Lower lobe of right lung (tissue), 2 donors: ENCODE measurements at regions not wholly inside any gene's neighbourhood (a gene's known extent, or its start where the extent isn't known, plus 50 kb on each side); places are given as distances from the start of the nearest gene placed in this dataset.
"Not testable (repeated sequence)": the region's sequence is repeated elsewhere in the genome, so short reads cannot be mapped to it uniquely, and the experiment has no call there.

Experiments
- ATAC-seq, 2 donors: fragments of 200-7000 bp; cut with Tn5 transposase; one replicate each; pipeline ENCODE4 v1.9.1; 2020 to 2022; ENCODE audit warnings: mild to moderate bottlenecking in 2 of 2, moderate library complexity in 2 of 2
- DNase-seq: peaks from one replicate; pipeline ENCODE4 v3.0.0-alpha.2; 2020
- H3K27ac ChIP-seq: fragments of 200-600 bp; one replicate; pipeline ENCODE4 v1.8.0; 2022
- H3K27me3 ChIP-seq: fragments of 200-600 bp; one replicate; pipeline ENCODE4 v1.8.0; 2022; ENCODE audit warnings: low read depth
- H3K36me3 ChIP-seq: fragments of 200-600 bp; one replicate; pipeline ENCODE4 v1.8.0; 2022; ENCODE audit warnings: mild to moderate bottlenecking
- H3K4me1 ChIP-seq: fragments of 200-600 bp; one replicate; pipeline ENCODE4 v1.8.0; 2022
- H3K4me3 ChIP-seq: fragments of 200-600 bp; one replicate; pipeline ENCODE4 v1.8.0; 2022; ENCODE audit warnings: mild to moderate bottlenecking
- H3K9me3 ChIP-seq: fragments of 200-600 bp; one replicate; pipeline ENCODE4 v1.8.0; 2022
- intact Hi-C: fragments of 100-400 bp; cut with DNase I; formaldehyde crosslinking; loops from one replicate; pipeline ENCODE4 v1.11.0; 2022
- donor health status: DM: no; HTN: yes; CAD: no; lungs with severe emphysema.

DNA sequence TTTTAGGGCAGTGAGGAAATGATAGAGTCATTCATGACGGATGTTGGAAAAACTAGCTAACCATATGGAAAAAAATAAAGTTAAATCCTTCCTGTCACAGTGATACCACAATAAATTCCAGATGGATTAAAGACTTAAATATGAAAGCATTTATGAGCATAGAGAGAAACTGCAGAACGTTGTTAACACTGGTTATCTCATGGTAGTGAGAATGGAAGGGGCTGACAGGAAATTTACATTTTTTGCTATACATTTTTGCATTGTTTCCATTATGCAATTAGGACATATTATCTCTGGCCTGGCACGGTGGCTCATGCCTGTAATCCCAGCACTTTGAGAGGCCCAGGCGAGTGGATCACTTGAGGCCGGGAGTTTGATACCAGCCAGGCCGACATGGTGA is 130.5 kb upstream of the VOPP1 start:
- ATAC-seq, H3K36me3 ChIP-seq, intact Hi-C loops, H3K27ac ChIP-seq, H3K4me3 ChIP-seq, H3K9me3 ChIP-seq, H3K4me1 ChIP-seq, H3K27me3 ChIP-seq, DNase-seq: not testable (repeated sequence)

DNA sequence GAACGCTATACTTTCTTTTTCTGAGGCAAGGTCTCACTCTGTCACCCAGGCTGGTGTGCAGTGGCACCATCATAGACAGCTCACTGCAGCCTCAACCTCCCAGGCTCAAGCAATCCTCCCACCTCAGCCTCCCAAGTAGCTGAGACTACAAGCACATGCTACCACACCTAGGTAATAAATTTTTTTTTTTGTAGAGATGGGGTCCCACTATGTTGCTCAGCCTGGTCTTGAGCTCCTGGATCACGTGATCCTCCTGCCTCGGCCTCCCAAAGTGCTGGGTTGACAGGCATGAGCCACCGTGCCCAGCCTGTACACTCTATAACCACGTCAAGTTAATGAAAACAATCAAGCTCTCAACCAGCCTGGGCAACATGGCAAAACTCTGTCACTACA is 127.1 kb upstream of the VOPP1 start:
- H3K4me1 ChIP-seq, H3K27ac ChIP-seq, ATAC-seq, intact Hi-C loops, H3K36me3 ChIP-seq, H3K27me3 ChIP-seq, DNase-seq, H3K4me3 ChIP-seq, H3K9me3 ChIP-seq: not testable (repeated sequence)

DNA sequence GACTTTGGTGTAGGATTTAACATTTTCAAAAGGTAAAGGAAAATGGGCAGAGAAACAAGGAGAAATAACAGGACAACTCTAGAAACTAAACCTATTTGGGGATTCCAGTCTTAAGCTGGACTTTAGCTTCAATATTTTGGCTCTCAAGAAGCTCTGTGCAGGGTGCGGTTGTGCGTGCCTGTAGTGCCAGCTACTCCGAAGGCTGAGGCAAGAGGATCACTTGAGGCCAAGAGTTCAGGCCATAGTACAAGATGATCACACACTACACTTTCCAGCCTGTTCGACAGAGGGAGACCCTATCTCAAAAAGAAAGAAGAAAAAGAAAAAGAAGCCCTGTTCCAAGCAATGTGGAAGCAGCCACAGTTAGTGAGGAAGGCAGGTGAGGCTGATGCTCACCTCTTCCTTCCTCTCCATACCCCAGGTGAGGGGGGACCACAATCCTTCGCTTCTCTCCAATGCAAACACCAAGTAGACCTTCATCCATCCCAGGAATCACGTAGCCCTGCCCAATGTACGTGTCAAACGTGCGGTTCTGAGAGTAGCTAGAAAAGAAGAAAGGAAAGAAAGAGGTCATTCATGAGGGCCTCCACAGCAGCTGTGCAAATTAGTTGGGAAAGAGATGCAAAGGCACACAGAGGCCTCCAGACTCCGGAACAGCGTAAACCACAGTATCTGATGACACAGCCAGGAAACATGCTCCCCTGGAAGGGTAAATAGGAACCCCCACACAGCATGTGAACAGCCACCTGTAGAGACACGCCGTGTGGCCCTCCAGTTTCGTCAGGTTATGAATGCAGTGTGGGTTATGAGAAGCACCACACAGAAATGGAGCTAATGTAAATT is 126.5 kb upstream of the VOPP1 start:
- H3K36me3 ChIP-seq, H3K9me3 ChIP-seq, H3K4me3 ChIP-seq, intact Hi-C loops, H3K27ac ChIP-seq, H3K4me1 ChIP-seq, DNase-seq, H3K27me3 ChIP-seq: not testable (repeated sequence)
- peak in 1 of 2 donors; percentile 19 for ATAC-seq

DNA sequence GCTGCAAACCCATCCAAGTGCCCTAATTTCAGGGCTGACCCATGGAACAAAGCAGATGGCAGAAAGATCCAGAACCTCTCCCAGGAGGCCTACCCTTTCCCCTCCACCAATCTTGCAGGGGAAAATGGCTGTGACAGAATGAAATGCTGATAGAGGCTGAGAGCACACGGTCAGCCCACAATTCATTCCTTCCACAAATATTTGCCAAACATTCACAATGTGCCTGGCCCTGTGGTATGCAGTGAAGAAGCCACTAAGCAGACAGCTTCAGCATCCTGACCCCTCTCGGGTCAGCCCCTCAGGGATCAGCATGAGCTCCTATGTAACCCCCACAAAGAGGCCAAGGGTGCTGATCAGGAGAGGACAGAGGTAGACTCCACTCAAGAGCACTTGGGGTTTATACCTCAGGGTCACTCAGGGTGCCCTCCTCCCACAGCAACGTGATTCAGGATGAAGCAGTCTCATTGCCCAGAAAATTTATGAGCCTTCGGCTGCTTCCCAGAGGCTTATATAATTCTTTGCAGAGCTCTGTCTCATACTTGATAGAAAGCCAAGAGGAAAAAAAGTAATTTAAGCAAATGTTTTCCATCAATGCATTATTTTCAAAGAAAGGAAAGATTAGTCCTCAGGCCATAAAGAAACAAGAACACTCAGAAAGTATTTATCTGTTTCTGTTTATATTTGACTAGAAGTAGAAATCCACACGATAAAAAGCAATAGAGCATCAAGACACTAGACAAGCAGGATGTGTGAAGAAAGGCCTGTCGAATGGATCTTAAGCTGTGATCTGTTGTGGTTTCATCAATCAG is 123.8 kb upstream of the VOPP1 start:
- H3K27ac ChIP-seq, H3K36me3 ChIP-seq, H3K27me3 ChIP-seq, H3K9me3 ChIP-seq, intact Hi-C loops, H3K4me3 ChIP-seq, H3K4me1 ChIP-seq, ATAC-seq, DNase-seq: not testable (repeated sequence)

DNA sequence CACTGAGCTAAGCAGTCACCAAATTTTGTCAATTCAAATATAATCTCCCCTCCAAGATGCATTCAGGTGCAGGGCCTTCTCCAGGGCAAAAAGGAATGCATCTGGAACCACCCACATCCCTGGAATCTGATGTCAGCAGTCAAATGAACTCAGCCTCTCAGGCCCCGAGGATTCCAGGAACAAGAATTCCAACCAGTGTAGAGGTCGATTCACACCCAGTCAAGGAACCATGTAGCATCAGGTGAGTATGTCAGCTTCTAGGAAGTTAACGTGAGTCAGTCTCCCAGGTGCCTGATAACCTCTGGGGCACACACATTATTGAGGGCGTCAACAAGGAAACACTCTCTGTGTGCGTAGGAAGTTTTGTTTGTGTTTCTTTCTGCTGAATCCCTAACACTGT is 122.2 kb upstream of the VOPP1 start:
- H3K4me1 ChIP-seq, H3K27ac ChIP-seq, H3K9me3 ChIP-seq, intact Hi-C loops, DNase-seq, H3K27me3 ChIP-seq, H3K4me3 ChIP-seq, H3K36me3 ChIP-seq: not testable (repeated sequence)
- ATAC-seq: peak; percentile 51 to 62

DNA sequence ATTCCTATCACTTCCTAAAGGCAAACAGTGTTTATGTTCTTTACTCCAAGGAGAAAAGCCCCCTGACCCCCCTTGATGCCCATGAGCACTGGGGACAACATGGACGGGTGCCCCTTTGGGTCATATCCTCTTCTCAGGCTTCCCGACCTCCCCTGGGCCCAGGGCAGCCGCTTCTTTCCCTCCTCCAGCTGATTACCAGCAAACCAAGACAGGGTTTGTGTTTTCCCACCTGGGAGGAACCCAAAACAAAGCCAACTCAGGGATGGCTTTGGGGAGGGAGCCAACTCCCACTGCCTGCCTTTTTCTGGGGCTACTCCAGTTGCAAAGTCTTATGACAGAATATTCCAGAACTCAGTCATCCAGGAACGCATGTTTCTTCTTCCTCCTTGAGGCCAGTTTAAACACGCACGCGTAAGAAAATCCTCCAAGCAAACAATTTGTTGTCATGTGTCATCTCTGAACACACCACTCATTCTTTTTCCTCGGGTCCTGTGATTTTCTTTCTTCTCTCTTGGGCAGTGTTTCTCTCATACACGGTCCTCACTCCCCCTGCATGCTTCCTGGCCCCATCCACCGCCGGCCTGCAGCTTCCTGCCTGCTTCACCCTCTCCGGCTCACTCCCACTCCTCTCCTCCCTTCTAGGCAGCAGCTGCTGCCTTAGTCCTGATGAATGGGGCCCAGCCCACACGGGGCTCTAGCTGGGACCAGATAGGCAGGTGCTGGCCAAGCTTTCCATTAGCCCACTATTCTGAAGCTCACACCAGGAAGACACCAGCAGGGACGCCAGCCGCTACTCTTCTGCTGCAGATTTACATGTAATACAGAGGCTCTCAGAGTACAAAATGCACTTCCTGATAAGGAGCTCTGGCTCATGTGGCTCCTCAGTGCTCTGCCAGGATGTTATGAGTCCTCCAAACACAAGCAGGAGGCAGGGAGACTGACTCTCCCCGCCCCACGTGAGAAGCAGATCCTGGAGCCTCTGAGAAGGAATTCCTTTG is 116.7 kb upstream of the VOPP1 start:
- DNase-seq, H3K4me3 ChIP-seq, H3K9me3 ChIP-seq, intact Hi-C loops, H3K36me3 ChIP-seq, H3K4me1 ChIP-seq, H3K27ac ChIP-seq, H3K27me3 ChIP-seq: not testable (repeated sequence)
- peak; percentile 41 to 70 for ATAC-seq

DNA sequence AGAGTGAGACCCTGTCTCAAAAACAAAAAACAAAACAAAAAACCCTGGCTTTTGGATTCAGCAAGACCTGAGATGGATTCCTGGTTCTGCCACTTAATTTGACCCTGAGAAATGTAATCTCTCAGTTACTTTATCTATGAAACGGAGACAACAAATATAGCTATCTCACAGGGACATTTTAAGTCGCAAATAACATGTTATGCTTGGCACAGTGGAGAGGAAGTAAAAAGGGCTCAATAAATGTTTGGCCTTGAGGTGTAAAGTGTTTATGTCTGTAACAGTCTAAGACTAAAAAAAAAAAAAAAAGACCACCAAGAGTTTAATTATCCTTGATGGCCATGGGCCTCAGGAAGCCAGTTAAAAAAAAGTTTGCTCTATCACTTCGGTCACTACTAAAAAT is 116.0 kb upstream of the VOPP1 start:
- H3K36me3 ChIP-seq, H3K9me3 ChIP-seq, H3K4me1 ChIP-seq, H3K27ac ChIP-seq, DNase-seq, ATAC-seq, intact Hi-C loops, H3K4me3 ChIP-seq, H3K27me3 ChIP-seq: not testable (repeated sequence)

DNA sequence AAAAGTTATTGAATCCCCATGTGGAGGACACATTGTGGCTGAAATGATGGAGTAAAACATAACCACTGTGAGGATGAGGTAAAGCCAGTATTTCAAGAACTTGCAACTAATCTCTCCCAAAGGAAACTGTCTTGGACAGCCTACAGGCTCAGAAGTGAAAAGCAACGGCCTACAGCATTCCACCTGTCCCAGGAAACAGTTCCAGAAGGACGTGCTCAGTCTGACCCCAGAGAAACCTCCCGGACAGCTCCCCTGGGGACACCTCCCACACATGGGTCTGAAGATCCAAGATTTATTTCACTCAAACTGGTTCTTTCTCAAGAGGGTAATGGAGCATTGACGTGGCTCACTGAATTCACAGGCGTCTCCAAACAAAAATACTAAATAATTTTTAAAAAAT is 115.0 kb upstream of the VOPP1 start:
- H3K9me3 ChIP-seq, DNase-seq, H3K36me3 ChIP-seq, H3K27ac ChIP-seq, H3K27me3 ChIP-seq, ATAC-seq, H3K4me1 ChIP-seq, intact Hi-C loops, H3K4me3 ChIP-seq: not testable (repeated sequence)

DNA sequence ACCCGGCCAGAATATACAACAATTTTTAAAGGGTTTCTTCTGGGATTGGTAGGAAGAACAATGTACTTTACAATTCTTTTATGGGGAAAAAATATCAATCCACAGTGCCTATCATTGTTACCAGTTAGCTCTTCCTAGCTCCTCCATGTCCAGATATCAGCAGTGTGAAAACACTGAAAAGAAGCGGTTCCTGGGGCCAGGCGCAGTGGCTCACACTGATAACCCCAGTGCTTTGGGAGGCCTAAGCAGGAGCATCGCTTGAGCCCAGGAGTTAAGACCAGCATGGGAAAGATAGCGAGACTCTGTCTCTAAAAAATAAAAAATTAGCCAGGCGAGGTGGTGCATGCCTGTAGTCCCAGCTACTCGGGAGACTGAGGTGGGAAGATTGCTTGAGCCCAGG is 114.5 kb upstream of the VOPP1 start:
- H3K27me3 ChIP-seq, H3K9me3 ChIP-seq, H3K36me3 ChIP-seq, H3K27ac ChIP-seq, H3K4me3 ChIP-seq, DNase-seq, H3K4me1 ChIP-seq, ATAC-seq, intact Hi-C loops: not testable (repeated sequence)

DNA sequence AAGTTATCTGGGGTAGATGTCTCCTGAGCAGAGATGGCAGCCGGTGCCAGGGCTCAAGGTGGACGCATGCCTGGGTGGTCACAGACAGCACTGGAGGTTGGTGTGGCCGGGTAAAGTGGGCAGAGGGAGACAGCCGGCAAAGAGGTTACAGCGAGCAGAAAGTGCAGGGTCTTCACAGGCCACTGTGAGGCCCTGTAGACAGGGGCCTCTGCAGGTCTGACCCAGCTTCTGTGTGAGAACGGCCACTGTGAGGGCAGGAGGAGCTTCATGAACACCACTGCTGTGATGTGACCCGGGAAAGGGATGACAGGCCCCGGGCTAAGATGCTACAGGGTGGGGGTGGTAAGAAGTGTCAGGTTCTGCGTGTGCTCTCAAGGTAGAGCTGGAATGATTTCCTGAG is 111.2 kb upstream of the VOPP1 start:
- H3K9me3 ChIP-seq, H3K27ac ChIP-seq, H3K36me3 ChIP-seq, H3K27me3 ChIP-seq, DNase-seq, H3K4me1 ChIP-seq, intact Hi-C loops, H3K4me3 ChIP-seq: not testable (repeated sequence)
- ATAC-seq: peak in 1 of 2 donors; percentile 23

DNA sequence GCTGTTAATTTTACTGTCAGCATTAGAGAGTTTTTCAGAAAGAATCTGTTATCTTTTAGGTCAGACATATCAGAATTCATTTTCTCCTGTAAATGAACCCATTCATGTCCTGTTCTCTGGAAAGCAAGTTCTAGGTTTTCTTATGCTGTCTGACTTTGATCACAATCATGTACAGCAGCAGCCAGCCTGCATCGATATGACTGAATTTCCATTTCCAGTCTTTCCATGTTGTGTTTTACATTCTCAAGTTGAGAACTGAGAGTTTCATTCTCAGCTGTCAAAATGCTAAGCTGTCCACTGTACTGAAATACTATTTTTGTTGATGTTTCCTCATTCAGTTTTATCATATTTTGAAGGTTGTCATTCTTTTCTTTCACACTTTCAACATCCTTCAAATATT is 103.3 kb upstream of the VOPP1 start:
- intact Hi-C loops, H3K9me3 ChIP-seq, H3K27ac ChIP-seq, H3K36me3 ChIP-seq, H3K27me3 ChIP-seq, DNase-seq, ATAC-seq, H3K4me1 ChIP-seq, H3K4me3 ChIP-seq: not testable (repeated sequence)

DNA sequence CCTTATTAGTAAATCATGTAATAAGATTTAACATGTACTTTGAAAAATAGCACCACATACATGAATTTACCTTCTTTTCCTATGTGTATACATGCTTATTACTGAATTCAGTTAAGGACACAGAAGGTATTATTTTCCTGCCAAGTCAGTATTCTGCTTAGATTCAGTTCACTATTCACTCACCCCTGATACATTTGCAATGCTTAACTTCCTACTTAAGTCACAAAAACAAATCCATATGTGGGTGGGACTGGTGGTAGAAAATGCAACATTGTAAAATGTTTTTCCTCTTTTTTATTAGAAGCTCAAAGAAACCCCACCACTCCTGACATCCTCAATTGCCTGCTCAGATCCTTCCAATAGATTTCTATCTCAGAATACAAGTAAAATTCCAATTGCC is 101.2 kb upstream of the VOPP1 start:
- intact Hi-C loops, H3K27ac ChIP-seq, H3K4me1 ChIP-seq, H3K4me3 ChIP-seq, ATAC-seq, DNase-seq, H3K27me3 ChIP-seq, H3K9me3 ChIP-seq, H3K36me3 ChIP-seq: not testable (repeated sequence)

DNA sequence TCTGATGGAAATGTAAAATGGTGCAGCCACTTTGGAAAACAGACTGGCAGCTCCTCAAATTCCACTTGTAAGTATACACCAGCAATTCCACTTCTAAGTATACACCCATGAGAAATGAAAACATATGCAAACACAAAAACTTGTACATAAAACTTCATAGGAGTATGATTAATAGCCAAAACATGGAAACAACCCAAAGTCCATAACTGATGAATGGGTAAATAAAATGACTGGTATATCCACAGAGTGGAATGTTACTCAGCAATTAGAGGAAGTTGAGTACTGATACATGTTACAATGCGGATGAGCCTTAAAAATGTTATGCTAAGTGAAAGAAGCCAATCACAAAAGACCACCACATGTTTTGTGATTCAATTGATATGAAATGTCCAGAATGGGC is 99.8 kb upstream of the VOPP1 start:
- intact Hi-C loops, ATAC-seq, DNase-seq, H3K4me1 ChIP-seq, H3K27me3 ChIP-seq, H3K27ac ChIP-seq, H3K36me3 ChIP-seq, H3K9me3 ChIP-seq, H3K4me3 ChIP-seq: not testable (repeated sequence)
